ENCODE measurements at regions not wholly inside any gene's neighbourhood (a gene's known extent, or its start where the extent isn't known, plus 50 kb on each side); places are given as distances from the start of the nearest gene placed in this dataset.

- DNase-seq = no peak
Measured at GRCh38 chr2:108067820-108068405, 81.6 kb downstream of the SLC5A7 start.

GRCh38 chr2:108069515-108070310 is 83.4 kb downstream of the SLC5A7 start:
- DNase-seq = no peak

- DNase-seq = no peak
Measured at GRCh38 chr2:108073415-108074072, 87.2 kb downstream of the SLC5A7 start.

GRCh38 chr2:108074150-108074549 is 87.8 kb downstream of the SLC5A7 start:
- no peak for DNase-seq

- DNase-seq = no peak
Measured at GRCh38 chr2:108074946-108075345, 88.6 kb downstream of the SLC5A7 start.

- no peak for DNase-seq
Measured at GRCh38 chr2:108076527-108076926, 90.2 kb downstream of the SLC5A7 start.

GRCh38 chr2:108079736-108080135 is 93.4 kb downstream of the SLC5A7 start:
- no peak for DNase-seq

- no peak for DNase-seq
Measured at GRCh38 chr2:108080177-108080576, 93.9 kb downstream of the SLC5A7 start.

- DNase-seq = no peak
Measured at GRCh38 chr2:108082978-108083377, 96.7 kb downstream of the SLC5A7 start.

- no peak for DNase-seq
Measured at GRCh38 chr2:108084311-108084710, 98.0 kb downstream of the SLC5A7 start.

- no peak for DNase-seq
Measured at GRCh38 chr2:108092886-108093285, 106.6 kb downstream of the SLC5A7 start.

GRCh38 chr2:108101481-108101880 is 115.2 kb downstream of the SLC5A7 start:
- no peak for DNase-seq

- no peak for DNase-seq
Measured at GRCh38 chr2:108106731-108107130, 120.4 kb downstream of the SLC5A7 start.

GRCh38 chr2:108111936-108112335 is 125.6 kb downstream of the SLC5A7 start:
- DNase-seq = no peak

GRCh38 chr2:108115868-108116267 is 123.9 kb upstream of the SULT1C3 start:
- DNase-seq = no peak

- DNase-seq = no peak
Measured at GRCh38 chr2:108118996-108119395, 120.8 kb upstream of the SULT1C3 start.

GRCh38 chr2:108119492-108119891 is 120.3 kb upstream of the SULT1C3 start:
- DNase-seq = no peak

GRCh38 chr2:108124736-108125495 is 114.9 kb upstream of the SULT1C3 start:
- no peak for DNase-seq

- no peak for DNase-seq
Measured at GRCh38 chr2:108125581-108125980, 114.2 kb upstream of the SULT1C3 start.

- no peak for DNase-seq
Measured at GRCh38 chr2:108128249-108128648, 111.5 kb upstream of the SULT1C3 start.

- no peak for DNase-seq
Measured at GRCh38 chr2:108129636-108130035, 110.1 kb upstream of the SULT1C3 start.

GRCh38 chr2:108133457-108133856 is 106.3 kb upstream of the SULT1C3 start:
- DNase-seq = no peak

GRCh38 chr2:108139521-108139920 is 100.2 kb upstream of the SULT1C3 start:
- DNase-seq = no peak

Data from SW 1271 (cell line).